T-helper 1 cell treated with Interleukin-12 subunit alpha and Interleukin-12 subunit beta and Interleukin-4 antibody, amounts not matched to agents 30 μg/mL and 1 μg/mL, for 36 hours (primary cell): ENCODE measurements at regions not wholly inside any gene's neighbourhood (a gene's known extent, or its start where the extent isn't known, plus 50 kb on each side); places are given as distances from the start of the nearest gene placed in this dataset.
"Not testable (repeated sequence)": the region's sequence is repeated elsewhere in the genome, so short reads cannot be mapped to it uniquely, and the experiment has no call there.

Experiments used
- H3K27ac Mint-ChIP-seq: one replicate; pipeline ENCODE4 v1.8.0; 2021; ENCODE audit warnings: mild to moderate bottlenecking, mixed read lengths
- H3K27me3 Mint-ChIP-seq: one replicate; pipeline ENCODE4 v1.8.0; 2021; ENCODE audit warnings: low read depth, mixed read lengths
- H3K36me3 Mint-ChIP-seq: one replicate; pipeline ENCODE4 v1.8.0; 2021; ENCODE audit warnings: low read depth, mixed read lengths
- H3K4me1 Mint-ChIP-seq: one replicate; pipeline ENCODE4 v1.8.0; 2021; ENCODE audit warnings: low read depth, mixed read lengths
- H3K4me3 Mint-ChIP-seq: one replicate; pipeline ENCODE4 v1.8.0; 2021; ENCODE audit warnings: mild to moderate bottlenecking, moderate library complexity, mixed read lengths
- H3K9me3 Mint-ChIP-seq: one replicate; pipeline ENCODE4 v1.8.0; 2021; ENCODE audit warnings: mixed read lengths

GRCh38 chr2:36165132-36165531, 190.4 kb upstream of the CRIM1 start:
- peaks cover 23% of the 10 kb centered on the region for H3K27me3 Mint-ChIP-seq
- no peaks in the 10 kb centered on the region for H3K36me3 Mint-ChIP-seq
- no peak overlapping the region for H3K4me3 Mint-ChIP-seq
- no peaks in the 10 kb centered on the region for H3K9me3 Mint-ChIP-seq
- H3K4me1 Mint-ChIP-seq = no peaks in the 10 kb centered on the region
- H3K27ac Mint-ChIP-seq = no peak overlapping the region

DNA sequence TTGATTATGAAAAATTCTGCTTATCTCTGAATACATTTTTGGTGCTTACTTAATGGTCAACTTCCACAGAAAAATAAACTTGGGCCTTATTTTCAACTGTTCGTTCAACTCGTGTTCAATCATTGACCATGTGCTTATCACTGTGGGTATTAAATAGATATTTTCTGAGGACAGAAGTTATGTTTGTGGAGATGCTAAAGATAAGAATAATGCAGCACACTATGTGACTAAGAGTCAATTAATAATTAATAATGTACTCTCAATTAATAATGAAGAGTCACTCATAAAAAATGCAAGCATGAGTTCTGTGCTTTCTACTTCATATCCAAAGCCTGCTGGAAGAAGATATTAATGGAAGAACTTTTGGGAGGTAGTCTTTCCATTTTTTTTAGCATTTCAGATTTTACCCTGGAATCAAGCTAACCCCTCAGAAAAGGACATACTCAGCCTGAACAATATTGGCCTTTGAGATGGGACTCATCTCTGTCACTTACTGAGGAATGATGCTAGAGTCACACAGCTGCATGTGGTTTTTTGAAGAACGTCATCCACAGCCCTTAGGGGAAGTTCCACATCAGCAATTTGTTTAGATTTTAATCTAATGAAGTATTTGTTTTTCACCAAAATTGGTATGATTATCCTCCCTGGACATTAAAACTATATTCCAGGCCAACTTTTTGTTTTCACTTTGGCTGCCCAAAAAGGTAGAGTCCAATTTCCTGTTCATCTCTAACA, 191.9 kb upstream of the CRIM1 start:
- Mint-ChIP-seq H3K36me3 (no peaks in the 10 kb centered on the region), H3K4me3 (no peak overlapping the region), H3K27ac (no peak overlapping the region), H3K4me1 (no peaks in the 10 kb centered on the region), H3K27me3 (peaks cover 18% of the 10 kb centered on the region), H3K9me3 (no peaks in the 10 kb centered on the region)

- Mint-ChIP-seq H3K27me3 (peaks cover 23% of the 10 kb centered on the region), H3K27ac (peak overlapping the region; percentile 13)
- H3K4me1 Mint-ChIP-seq, H3K36me3 Mint-ChIP-seq, H3K4me3 Mint-ChIP-seq, H3K9me3 Mint-ChIP-seq: not testable (repeated sequence)
Measured at GRCh38 chr2:36157093-36157492, 198.5 kb upstream of the CRIM1 start.

- Mint-ChIP-seq H3K27ac (peak overlapping the region; percentile 68), H3K27me3 (peaks cover 12% of the 10 kb centered on the region), H3K4me1 (peaks cover 29% of the 10 kb centered on the region), H3K4me3 (peak overlapping the region; percentile 50), H3K9me3 (no peaks in the 10 kb centered on the region), H3K36me3 (peaks cover 2% of the 10 kb centered on the region)
Measured at GRCh38 chr2:36147670-36148390, 207.7 kb upstream of the CRIM1 start.

GRCh38 chr2:36146765-36147164, 208.8 kb upstream of the CRIM1 start:
- peaks cover 29% of the 10 kb centered on the region for H3K4me1 Mint-ChIP-seq
- peaks cover 19% of the 10 kb centered on the region for H3K27me3 Mint-ChIP-seq
- H3K4me3 Mint-ChIP-seq = peak overlapping the region; percentile 50
- no peaks in the 10 kb centered on the region for H3K9me3 Mint-ChIP-seq
- peak overlapping the region; percentile 52 for H3K27ac Mint-ChIP-seq
- H3K36me3 Mint-ChIP-seq = peaks cover 2% of the 10 kb centered on the region

- Mint-ChIP-seq H3K4me1 (peaks cover 10% of the 10 kb centered on the region), H3K36me3 (no peaks in the 10 kb centered on the region), H3K27ac (no peak overlapping the region), H3K9me3 (peaks cover 2% of the 10 kb centered on the region), H3K4me3 (no peak overlapping the region), H3K27me3 (peaks cover 54% of the 10 kb centered on the region)
Measured at GRCh38 chr2:36140391-36140790, 215.2 kb upstream of the CRIM1 start.

- Mint-ChIP-seq H3K27ac (no peak overlapping the region), H3K9me3 (peaks cover 2% of the 10 kb centered on the region), H3K36me3 (no peaks in the 10 kb centered on the region), H3K4me3 (no peak overlapping the region), H3K27me3 (peaks cover 57% of the 10 kb centered on the region), H3K4me1 (peaks cover 8% of the 10 kb centered on the region)
Measured at GRCh38 chr2:36137612-36138011, 218.0 kb upstream of the CRIM1 start.

DNA sequence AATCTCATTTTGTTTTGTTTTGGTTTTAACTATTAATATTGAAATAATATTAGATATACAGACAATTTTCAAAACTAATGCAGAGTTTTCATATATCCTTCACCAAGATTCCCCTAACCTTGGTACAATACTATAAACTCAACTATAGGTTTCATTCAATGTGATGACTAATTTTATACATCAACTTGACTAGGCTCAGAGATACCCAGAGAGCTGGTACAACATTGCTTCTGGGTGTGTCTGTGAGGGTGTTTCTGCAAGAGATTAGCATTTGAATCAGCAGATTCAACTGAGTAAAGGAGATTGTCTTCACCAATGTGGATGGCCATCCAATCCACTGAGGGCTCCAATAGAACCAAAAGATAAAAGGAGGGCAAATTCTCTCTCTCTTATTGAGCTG, 221.3 kb upstream of the CRIM1 start:
- Mint-ChIP-seq H3K4me1 (peaks cover 8% of the 10 kb centered on the region), H3K4me3 (no peak overlapping the region), H3K27me3 (peaks cover 61% of the 10 kb centered on the region), H3K9me3 (peaks cover 2% of the 10 kb centered on the region), H3K27ac (no peak overlapping the region), H3K36me3 (no peaks in the 10 kb centered on the region)

GRCh38 chr2:36128359-36128758, 227.2 kb upstream of the CRIM1 start:
- peaks cover 43% of the 10 kb centered on the region for H3K27me3 Mint-ChIP-seq
- H3K4me3 Mint-ChIP-seq = no peak overlapping the region
- H3K36me3 Mint-ChIP-seq = no peaks in the 10 kb centered on the region
- no peaks in the 10 kb centered on the region for H3K4me1 Mint-ChIP-seq
- no peak overlapping the region for H3K27ac Mint-ChIP-seq
- H3K9me3 Mint-ChIP-seq = no peaks in the 10 kb centered on the region

- H3K36me3 Mint-ChIP-seq = no peaks in the 10 kb centered on the region
- peaks cover 35% of the 10 kb centered on the region for H3K27me3 Mint-ChIP-seq
- no peaks in the 10 kb centered on the region for H3K4me1 Mint-ChIP-seq
- no peak overlapping the region for H3K27ac Mint-ChIP-seq
- no peak overlapping the region for H3K4me3 Mint-ChIP-seq
- H3K9me3 Mint-ChIP-seq = peaks cover 11% of the 10 kb centered on the region
Measured at GRCh38 chr2:36125702-36126101, 229.9 kb upstream of the CRIM1 start.

DNA sequence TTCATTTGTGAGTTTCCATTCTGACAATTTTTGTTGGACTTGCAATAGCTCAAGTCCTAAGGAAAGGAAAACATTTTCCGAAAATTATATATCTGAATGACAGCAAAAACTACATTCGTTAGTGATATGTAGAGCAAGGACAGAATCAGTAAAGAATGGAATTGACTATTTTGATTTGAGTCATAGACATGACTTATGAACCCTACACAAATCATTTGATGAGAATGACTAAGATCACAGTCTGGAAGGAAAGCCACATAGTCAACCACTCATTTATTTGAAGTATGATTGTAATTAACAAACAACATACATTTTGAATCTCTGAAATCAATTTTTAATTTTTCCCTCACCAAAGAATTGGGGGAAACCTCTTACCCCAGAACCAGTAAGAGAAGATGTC, 231.6 kb upstream of the CRIM1 start:
- Mint-ChIP-seq H3K36me3 (no peaks in the 10 kb centered on the region), H3K9me3 (peaks cover 23% of the 10 kb centered on the region), H3K27ac (no peak overlapping the region), H3K4me3 (no peak overlapping the region), H3K27me3 (peaks cover 39% of the 10 kb centered on the region), H3K4me1 (no peaks in the 10 kb centered on the region)

DNA sequence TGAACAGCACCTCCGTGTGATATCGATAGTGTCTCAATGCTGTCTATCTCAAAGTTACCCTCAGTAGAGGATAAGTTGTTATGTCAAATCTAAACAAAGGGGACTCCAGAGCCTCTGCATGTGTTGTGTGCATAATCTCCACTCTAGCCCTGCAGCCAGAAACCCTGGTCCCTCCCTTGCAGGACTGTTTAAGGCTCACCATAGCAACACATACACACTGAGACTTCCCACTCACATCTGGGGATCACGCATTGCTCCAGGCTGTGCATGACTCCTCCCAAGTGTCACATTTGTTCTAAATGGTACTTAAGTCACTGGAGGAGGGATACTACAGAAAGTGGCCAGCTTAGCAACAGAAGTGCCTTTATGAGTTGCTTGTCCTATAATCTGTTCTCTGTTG, 258.6 kb upstream of the CRIM1 start:
- Mint-ChIP-seq H3K36me3 (no peaks in the 10 kb centered on the region), H3K9me3 (peaks cover 16% of the 10 kb centered on the region), H3K4me1 (no peaks in the 10 kb centered on the region), H3K4me3 (no peak overlapping the region), H3K27me3 (peaks cover 4% of the 10 kb centered on the region), H3K27ac (no peak overlapping the region)

- H3K4me1 Mint-ChIP-seq, H3K4me3 Mint-ChIP-seq, H3K36me3 Mint-ChIP-seq, H3K27ac Mint-ChIP-seq, H3K27me3 Mint-ChIP-seq: not testable (repeated sequence)
- peaks cover 16% of the 10 kb centered on the region for H3K9me3 Mint-ChIP-seq
Measured at GRCh38 chr2:36091844-36092741, 263.5 kb upstream of the CRIM1 start.

GRCh38 chr2:36088716-36089328, 266.8 kb upstream of the CRIM1 start:
- H3K9me3 Mint-ChIP-seq = peaks cover 12% of the 10 kb centered on the region
- no peaks in the 10 kb centered on the region for H3K36me3 Mint-ChIP-seq
- no peak overlapping the region for H3K27ac Mint-ChIP-seq
- H3K4me1 Mint-ChIP-seq = no peaks in the 10 kb centered on the region
- peaks cover 13% of the 10 kb centered on the region for H3K27me3 Mint-ChIP-seq
- no peak overlapping the region for H3K4me3 Mint-ChIP-seq
